ENCODE measurements at regions not wholly inside any gene's neighbourhood (a gene's known extent, or its start where the extent isn't known, plus 50 kb on each side); places are given as distances from the start of the nearest gene placed in this dataset.

DNA sequence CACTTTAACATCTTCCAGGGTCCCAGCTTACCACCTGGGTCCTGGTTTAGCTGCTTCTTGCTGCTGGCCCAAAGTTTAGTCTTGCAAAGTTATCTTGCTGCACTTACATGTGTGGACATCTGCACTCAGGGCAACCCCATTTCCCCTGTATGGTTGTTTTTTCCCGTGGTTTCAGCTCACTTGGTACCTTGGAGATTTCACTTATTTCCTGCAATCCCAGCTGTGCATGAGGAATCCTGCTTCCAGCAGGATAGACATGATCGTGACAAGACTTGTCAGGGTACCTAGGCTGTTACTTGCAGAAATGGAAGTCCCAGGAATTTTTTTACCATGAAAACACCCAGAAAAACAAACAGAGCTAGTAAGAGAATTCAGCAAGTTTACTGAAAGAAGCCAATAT, 95.9 kb upstream of the LEP start:
- DNase-seq (ENCODE audit: low read depth in 2 of 2) = no peak

GRCh38 chr7:128146052-128146451, 95.0 kb upstream of the LEP start:
- no peak for DNase-seq (ENCODE audit: low read depth in 2 of 2)

DNA sequence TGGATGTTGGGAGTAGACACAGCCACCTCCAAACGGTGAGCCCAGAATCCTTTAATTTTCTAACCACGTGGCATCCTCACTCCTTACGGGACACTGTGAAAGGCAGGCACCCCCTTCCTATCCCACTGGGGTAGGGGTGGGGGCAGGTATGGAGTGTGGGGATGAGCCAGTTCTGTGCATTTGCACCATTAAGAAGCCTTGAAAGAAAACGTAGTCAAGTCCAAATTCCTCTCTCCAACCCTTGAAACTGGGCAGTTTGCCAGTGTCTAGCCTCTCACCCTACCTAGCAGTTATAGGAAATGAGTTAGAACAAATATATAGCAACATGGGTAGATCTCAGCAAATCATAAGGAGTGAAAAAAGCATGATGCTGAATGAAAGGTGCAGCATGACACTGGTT, 92.4 kb upstream of the LEP start:
- DNase-seq (ENCODE audit: low read depth in 2 of 2) = no peak

GRCh38 chr7:128150223-128150865, 90.7 kb upstream of the LEP start:
- no peak for DNase-seq (ENCODE audit: low read depth in 2 of 2)

DNA sequence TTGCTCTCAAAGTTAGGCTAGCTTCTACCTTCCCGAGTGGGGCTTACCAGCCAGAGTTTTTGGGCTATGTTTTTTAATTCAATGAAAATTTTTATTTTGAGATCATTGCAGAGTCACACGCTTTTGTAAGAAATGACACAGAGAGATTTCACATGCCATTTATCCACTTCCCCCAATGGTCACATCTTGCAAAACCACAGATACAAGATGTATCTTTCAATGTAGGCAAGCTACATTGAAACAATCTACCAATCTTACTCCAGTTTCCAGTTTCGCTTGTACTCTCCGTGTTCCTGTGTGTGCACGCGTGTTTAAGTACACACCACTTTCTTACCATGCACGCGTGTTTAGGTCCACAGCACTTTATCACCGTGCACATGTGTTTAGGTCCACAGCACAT, 89.4 kb upstream of the LEP start:
- no peak for DNase-seq (ENCODE audit: low read depth in 2 of 2)

- no peak for DNase-seq (ENCODE audit: low read depth in 2 of 2)
These were observed 88.4 kb upstream of the LEP start for GRCh38 chr7:128152721-128153120.

- DNase-seq (ENCODE audit: low read depth in 2 of 2) = no peak
These were observed 87.6 kb upstream of the LEP start for GRCh38 chr7:128153436-128153835.

DNA sequence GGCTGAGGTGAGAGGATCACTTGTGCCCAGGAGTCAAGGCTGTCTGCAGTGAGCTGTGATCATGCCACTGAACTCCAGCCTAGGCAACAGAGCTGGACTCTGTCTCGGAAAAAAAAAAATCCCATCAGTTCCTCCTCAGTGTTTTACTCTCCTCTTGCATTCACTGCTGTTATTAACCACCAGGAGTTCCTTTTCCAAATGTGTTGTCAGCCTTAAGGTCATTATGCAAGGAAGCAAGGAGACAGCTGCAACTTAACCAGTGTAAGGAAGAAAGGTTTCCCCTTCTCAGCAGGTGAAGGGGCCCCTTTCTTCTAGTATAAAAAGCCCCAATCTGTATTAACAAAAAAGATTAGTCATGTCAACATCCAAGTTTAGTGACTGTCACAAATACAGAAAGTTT, 86.6 kb upstream of the LEP start:
- DNase-seq (ENCODE audit: low read depth in 2 of 2) = no peak

- DNase-seq (ENCODE audit: low read depth in 2 of 2) = no peak
These were observed 85.9 kb upstream of the LEP start for GRCh38 chr7:128155100-128155740.

DNA sequence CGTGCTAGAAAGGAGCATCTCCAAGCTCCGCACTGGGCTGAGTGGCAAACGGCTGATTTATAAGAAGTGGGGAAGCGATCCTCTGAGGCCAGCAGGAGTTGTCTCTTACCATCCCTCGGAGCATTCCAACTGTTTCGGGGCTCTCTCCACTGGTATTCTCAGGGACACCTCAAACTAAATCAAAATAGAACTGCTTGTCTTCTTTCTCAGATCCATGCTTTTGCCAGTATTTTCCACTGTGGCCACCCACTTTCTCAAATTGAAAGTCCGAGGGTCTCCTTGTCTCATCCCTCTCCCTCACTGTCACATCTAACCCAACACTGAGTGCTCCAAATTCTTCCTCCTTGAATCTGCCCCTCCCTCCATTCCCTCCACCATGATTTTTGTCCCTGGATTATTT, 83.2 kb upstream of the LEP start:
- no peak for DNase-seq (ENCODE audit: low read depth in 2 of 2)

- no peak for DNase-seq (ENCODE audit: low read depth in 2 of 2)
These were observed 82.7 kb upstream of the LEP start for GRCh38 chr7:128158370-128158769.

DNA sequence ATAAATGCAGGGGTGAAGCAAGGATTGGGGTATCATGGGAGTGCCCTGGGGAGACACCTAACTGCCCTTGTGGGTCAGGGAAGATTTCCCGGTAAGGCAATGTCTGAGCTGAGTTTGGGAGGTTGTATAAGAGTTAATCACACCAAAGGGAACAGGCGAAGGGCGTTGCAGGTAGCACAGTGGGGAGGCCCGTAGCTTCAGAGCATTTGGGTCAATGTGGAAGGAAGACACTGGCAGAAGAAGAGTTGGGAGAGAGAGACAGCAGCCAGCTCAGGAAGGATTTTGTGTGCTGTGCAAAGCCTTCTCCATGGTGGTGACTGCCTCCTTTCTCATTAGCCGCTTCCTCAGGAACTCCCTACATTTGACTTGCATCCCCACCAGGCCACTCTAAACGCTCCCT, 80.8 kb upstream of the LEP start:
- no peak for DNase-seq (ENCODE audit: low read depth in 2 of 2)

DNA sequence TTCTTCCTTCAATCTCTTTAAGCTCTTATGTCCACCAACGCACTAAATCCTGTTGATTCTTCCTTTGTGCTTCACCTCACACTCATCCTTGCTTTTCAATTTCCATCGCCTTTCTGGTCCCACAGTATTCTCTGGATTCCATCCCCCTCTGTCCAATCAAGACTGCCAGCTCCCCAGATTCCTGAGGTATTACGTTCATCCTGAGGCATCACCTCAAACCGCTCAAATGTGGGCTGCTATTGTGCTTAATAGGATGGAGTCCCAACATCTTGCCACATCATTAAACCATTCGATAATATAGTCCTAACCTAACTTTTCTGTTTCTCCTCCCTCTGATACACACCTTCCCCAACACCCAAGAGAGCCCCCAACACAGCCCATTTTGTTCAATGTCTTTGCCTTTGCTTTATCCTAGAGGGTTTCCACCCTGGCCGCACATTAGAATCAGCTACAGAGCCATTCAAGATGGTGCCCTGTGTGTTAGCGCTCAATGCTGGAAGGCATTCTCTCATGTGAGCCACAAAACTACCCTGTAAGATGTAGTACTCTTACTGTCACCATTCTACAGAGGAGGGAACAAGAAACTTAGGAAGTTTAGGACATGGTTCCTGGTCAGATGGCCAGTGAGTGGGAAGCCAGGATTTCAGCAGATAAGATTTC, 79.5 kb upstream of the LEP start:
- DNase-seq (ENCODE audit: low read depth in 2 of 2) = no peak

DNA sequence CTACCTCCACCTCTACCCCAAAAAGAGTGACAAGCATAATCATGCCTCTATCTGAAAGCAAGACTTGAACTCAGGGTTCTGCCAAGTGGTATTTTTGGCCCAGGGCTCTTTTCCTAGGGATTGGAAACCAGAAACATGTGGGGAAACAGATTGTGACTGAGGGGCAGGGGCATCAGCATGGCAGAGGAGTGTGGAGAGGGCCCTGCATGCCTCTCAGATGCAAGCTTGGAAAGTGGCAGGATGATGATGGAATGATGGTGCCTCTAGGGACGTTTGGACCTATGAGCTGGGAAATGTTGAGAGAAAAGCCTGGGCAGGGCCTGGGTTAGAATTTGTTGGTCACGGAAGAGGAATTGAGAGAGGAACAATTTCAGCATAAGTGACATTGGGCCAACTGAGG, 78.4 kb upstream of the LEP start:
- no peak for DNase-seq (ENCODE audit: low read depth in 2 of 2)

GRCh38 chr7:128163473-128163872, 77.6 kb upstream of the LEP start:
- DNase-seq (ENCODE audit: low read depth in 2 of 2) = no peak

DNA sequence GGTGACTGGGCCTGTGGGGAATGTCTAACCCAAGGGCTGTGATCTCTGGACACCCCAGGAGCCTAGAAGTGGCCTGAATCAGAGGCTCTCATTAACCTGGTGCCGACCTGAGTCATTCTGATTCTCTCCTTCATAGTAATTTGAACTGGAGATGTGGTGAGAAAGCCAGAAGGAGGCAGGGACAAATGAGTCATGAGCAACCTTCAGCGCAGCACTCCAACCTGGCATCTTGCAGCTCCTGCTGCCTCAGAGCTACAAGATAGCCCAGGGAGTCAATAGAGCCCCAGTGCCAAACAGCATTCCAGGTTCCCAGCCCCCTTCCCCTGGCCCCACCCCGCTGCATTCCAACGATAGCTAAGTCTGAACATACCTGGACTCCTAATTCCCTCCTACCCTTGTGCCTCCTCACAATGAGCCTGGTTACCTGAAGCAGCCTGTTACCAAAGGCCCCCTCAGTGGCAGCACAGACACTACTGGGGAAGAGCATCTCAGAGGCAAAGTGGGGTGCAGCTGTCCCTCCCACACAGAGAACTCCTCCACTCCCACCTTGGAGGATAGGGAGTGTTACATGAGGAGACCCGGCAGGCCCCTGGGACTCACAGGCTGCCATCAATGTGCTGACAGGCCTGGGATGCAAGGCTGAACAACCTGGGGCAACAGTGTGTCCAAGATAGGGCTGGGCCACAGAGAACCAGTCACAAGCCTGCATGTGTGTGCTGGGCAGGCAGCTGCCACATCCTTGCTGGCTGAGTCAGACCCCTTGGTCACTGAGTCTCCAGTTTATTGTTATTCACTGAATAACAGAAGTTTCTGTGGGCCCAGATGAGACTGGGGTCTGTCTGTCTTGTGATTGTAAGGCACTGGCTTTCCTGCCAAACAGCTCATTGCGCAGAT, 76.8 kb upstream of the LEP start:
- peak in 1 of 2 experiments; percentile 4 for DNase-seq (ENCODE audit: low read depth in 2 of 2)

- no peak for DNase-seq (ENCODE audit: low read depth in 2 of 2)
These were observed 76.0 kb upstream of the LEP start for GRCh38 chr7:128164955-128165670.

DNA sequence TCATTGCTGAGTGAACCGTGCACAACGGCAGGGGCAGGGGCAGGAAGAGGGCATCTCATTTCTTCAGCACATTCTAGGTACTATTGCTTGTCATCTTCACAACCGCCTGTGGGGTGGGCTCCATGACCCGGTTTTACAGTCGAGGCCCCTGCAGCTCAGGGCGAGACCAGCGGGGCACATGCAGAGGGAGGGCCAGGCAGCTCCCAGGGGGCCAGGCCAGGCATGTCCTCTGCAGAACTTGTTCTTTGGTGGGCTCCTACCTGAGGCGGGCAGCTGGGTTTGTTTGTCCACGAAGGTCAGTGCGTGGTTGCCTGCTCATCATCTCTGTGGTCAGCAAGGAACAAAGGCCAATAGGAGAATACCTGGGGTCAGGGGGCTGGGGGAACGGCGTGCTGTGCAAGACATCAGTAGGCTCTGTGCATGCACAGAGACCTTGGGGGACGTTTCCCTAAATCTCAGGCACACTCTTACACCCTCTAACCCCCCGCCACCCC, 75.1 kb upstream of the LEP start:
- DNase-seq (ENCODE audit: low read depth in 2 of 2) = no peak

DNA sequence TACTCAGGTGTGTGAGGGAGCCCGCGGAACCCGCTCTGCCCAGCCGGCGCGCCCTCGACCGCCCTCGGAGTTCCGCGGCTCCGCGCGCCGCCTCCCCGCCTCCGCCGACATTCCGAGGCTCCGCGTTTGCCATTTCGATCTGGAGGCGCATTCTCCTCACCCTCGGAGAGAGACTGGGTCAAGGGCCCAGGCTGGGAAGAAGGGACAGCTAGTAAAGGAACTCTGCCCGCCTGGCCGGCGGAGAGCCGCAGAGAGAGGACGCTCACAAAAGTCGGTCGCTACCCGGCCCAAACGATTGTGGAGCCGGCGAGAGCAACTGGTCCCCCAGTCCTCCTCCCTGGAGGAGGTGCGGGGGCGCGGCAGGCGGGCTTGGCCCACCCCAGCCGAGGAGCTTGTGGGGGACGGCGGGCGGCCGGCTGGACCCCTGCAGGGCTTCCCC, 74.5 kb upstream of the LEP start:
- no peak for DNase-seq (ENCODE audit: low read depth in 2 of 2)

DNA sequence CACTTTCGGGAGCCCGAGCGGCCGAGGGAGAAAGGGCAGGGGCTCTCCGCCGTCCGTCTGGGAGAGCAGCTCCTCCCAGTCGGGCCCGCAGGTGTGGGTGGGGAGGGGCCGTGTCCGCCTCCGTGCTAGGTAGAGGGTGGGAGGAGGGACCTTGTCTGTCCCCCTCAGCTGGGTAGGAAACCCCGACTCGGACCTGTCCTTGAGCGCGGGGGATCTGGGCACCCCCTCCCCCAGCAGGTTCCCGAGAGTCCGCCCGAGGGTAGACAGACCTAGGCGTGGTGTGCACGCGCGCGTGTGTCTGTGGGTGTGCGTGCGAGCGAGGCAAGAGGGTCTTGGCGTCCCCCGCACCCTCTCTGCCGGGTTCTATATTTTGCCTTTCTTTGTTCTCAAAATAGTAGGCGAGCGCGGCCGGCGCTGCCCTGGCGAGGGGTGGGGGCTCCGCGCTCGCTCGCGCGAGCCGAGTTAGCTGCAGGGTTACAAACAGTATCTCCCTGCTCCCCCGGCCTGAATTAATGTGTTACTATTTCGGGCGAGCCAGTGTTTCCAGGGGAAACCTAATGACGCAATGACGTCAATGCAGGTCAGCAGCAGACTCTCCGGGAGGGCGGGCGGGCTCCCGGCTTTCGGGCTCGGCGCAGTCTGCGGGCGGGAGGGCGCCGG, 73.9 kb upstream of the LEP start:
- DNase-seq (ENCODE audit: low read depth in 2 of 2) = peak; percentile 17 to 20
